Gastrocnemius medialis (tissue), 4 donors: ENCODE measurements at regions not wholly inside any gene's neighbourhood (a gene's known extent, or its start where the extent isn't known, plus 50 kb on each side); places are given as distances from the start of the nearest gene placed in this dataset.

ENCODE experiments used
- CTCF ChIP-seq, 5 experiments: fragments of 450-650 bp in 3 of 5; fragments of 200-600 bp in 2 of 5; sonication (generic) in 2 of 5; IDR thresholded peaks in 4 of 5; conservative IDR thresholded peaks in 1 of 5; 1 replicate in 4 of 5; 2 replicates in 1 of 5; pipeline ENCODE4 v1.5.1; 2016 to 2019; ENCODE audit warnings: antibody characterized with exemption in 5 of 5, mild to moderate bottlenecking in 3 of 5, moderate library complexity in 3 of 5
- POLR2A ChIP-seq, 2 donors: fragments of 450-650 bp; IDR thresholded peaks; one replicate each; pipeline ENCODE4 v1.6.1; 2017; ENCODE audit warnings: antibody characterized with exemption in 2 of 2, mild to moderate bottlenecking in 2 of 2, moderate library complexity in 2 of 2

GRCh38 chr20:18973529-18974173 lies 160.1 kb downstream of the SCP2D1 start:
- TF ChIP-seq POLR2A (IDR thresholded peaks at IDR 0.05): no peak
- no peak for TF ChIP-seq CTCF (IDR thresholded peaks at IDR 0.05 in 4 of 5, conservative IDR thresholded peaks at IDR 0.05 in 1 of 5)
